SK-N-SH treated with all-trans-retinoic acid at 6 μM for 48 hours (cell line): ENCODE measurements at regions not wholly inside any gene's neighbourhood (a gene's known extent, or its start where the extent isn't known, plus 50 kb on each side); places are given as distances from the start of the nearest gene placed in this dataset.

Experiments
- ATAC-seq: fragments of 200-7000 bp; cut with Tn5 transposase; 3 replicates; pipeline ENCODE4 v1.9.1; 2020; ENCODE audit warnings: mild to moderate bottlenecking, moderate library complexity
- ARNTL ChIP-seq: fragments of 450-650 bp; formaldehyde crosslinking; IDR thresholded peaks from 2 replicates; pipeline ENCODE4 v1.5.0; 2020; ENCODE audit warnings: low read depth, mild to moderate bottlenecking, moderate library complexity, borderline replicate concordance
- CSDC2 ChIP-seq: fragments of 250-450 bp; sonication (Bioruptor Pico); IDR thresholded peaks from 2 replicates; pipeline ENCODE4 v1.5.0; 2020; ENCODE audit warnings: mild to moderate bottlenecking, moderate library complexity
- CSRNP3 ChIP-seq: fragments of 250-450 bp; sonication (Bioruptor Pico); IDR thresholded peaks from 2 replicates; pipeline ENCODE4 v1.5.1; 2021; ENCODE audit warnings: mild to moderate bottlenecking, moderate library complexity
- ESRRG ChIP-seq: fragments of 250-450 bp; sonication (Bioruptor Pico); IDR thresholded peaks from 2 replicates; pipeline ENCODE4 v1.6.1; 2021; ENCODE audit warnings: mild to moderate bottlenecking
- GLIS3 ChIP-seq: fragments of 250-450 bp; sonication (Bioruptor Pico); IDR thresholded peaks from 2 replicates; pipeline ENCODE4 v1.5.0; 2020; ENCODE audit warnings: mild to moderate bottlenecking, moderate library complexity
- ISL1 ChIP-seq: fragments of 250-450 bp; sonication (Bioruptor Pico); IDR thresholded peaks from 2 replicates; pipeline ENCODE4 v2.1.2; 2022; ENCODE audit warnings: mild to moderate bottlenecking, moderate library complexity
- OSR1 ChIP-seq: fragments of 250-450 bp; sonication (Bioruptor Pico); IDR thresholded peaks from 2 replicates; pipeline ENCODE4 v1.8.0; 2022; ENCODE audit warnings: moderate library complexity, mild to moderate bottlenecking, inconsistent platforms
- PATZ1 ChIP-seq: fragments of 250-450 bp; sonication (Bioruptor Pico); IDR thresholded peaks from 2 replicates; pipeline ENCODE4 v1.8.0; 2020; ENCODE audit warnings: mild to moderate bottlenecking, moderate library complexity, borderline replicate concordance
- POU6F1 ChIP-seq: fragments of 250-450 bp; sonication (Bioruptor Pico); IDR thresholded peaks from 2 replicates; pipeline ENCODE4 v1.8.0; 2021; ENCODE audit warnings: low read depth, mild to moderate bottlenecking, moderate library complexity, borderline replicate concordance
- PPARA ChIP-seq: fragments of 250-450 bp; sonication (Bioruptor Pico); IDR thresholded peaks from 2 replicates; pipeline ENCODE4 v1.5.0; 2020; ENCODE audit warnings: mild to moderate bottlenecking, borderline replicate concordance
- RARB ChIP-seq: fragments of 250-450 bp; sonication (Bioruptor Pico); IDR thresholded peaks from 2 replicates; pipeline ENCODE4 v1.8.0; 2021; ENCODE audit warnings: mild to moderate bottlenecking, moderate library complexity
- SNAI2 ChIP-seq: fragments of 250-450 bp; sonication (Bioruptor Pico); IDR thresholded peaks from 2 replicates; pipeline ENCODE4 v1.5.0; 2020; ENCODE audit warnings: mild to moderate bottlenecking, moderate library complexity
- TCF4 ChIP-seq: fragments of 250-450 bp; sonication (Bioruptor Pico); IDR thresholded peaks from 2 replicates; pipeline ENCODE4 v1.8.0; 2021; ENCODE audit warnings: mild to moderate bottlenecking, moderate library complexity, borderline replicate concordance
- TOX ChIP-seq: fragments of 250-450 bp; sonication (Bioruptor Pico); IDR thresholded peaks from 2 replicates; pipeline ENCODE4 v1.8.0; 2021; ENCODE audit warnings: mild to moderate bottlenecking, moderate library complexity, borderline replicate concordance
- TSHZ2 ChIP-seq: fragments of 250-450 bp; sonication (Bioruptor Pico); IDR thresholded peaks from 2 replicates; pipeline ENCODE4 v1.5.0; 2020; ENCODE audit warnings: mild to moderate bottlenecking, moderate library complexity
- ZC3H10 ChIP-seq: fragments of 250-450 bp; sonication (Bioruptor Pico); IDR thresholded peaks from 2 replicates; pipeline ENCODE4 v1.5.1; 2021; ENCODE audit warnings: mild to moderate bottlenecking, moderate library complexity
- ZFP3 ChIP-seq: fragments of 250-450 bp; sonication (Bioruptor Pico); IDR thresholded peaks from 2 replicates; pipeline ENCODE4 v1.5.0; 2020; ENCODE audit warnings: mild to moderate bottlenecking, moderate library complexity
- ZFP30 ChIP-seq: fragments of 450-650 bp; formaldehyde crosslinking; IDR thresholded peaks from 2 replicates; pipeline ENCODE4 v1.5.0; 2022; ENCODE audit warnings: mild to moderate bottlenecking, moderate library complexity
- ZNF565 ChIP-seq: fragments of 450-650 bp; formaldehyde crosslinking; conservative IDR thresholded peaks from 2 replicates; pipeline ENCODE4 v1.5.0; 2020; ENCODE audit warnings: low read depth, mild to moderate bottlenecking, moderate library complexity
- ZNF70 ChIP-seq: fragments of 450-650 bp; formaldehyde crosslinking; IDR thresholded peaks from 2 replicates; pipeline ENCODE4 v1.5.0; 2020; ENCODE audit warnings: mild to moderate bottlenecking, moderate library complexity
- ZNF8 ChIP-seq: fragments of 450-650 bp; formaldehyde crosslinking; IDR thresholded peaks from 2 replicates; pipeline ENCODE4 v1.5.0; 2020; ENCODE audit warnings: mild to moderate bottlenecking, moderate library complexity

GRCh38 chr17:79424471-79425185 is 186.2 kb downstream of the RBFOX3 start (continued):
- TF ChIP-seq POU6F1 (CRISPR knock-in tag) (no peak), ZFP3 (CRISPR knock-in tag) (no peak)

DNA sequence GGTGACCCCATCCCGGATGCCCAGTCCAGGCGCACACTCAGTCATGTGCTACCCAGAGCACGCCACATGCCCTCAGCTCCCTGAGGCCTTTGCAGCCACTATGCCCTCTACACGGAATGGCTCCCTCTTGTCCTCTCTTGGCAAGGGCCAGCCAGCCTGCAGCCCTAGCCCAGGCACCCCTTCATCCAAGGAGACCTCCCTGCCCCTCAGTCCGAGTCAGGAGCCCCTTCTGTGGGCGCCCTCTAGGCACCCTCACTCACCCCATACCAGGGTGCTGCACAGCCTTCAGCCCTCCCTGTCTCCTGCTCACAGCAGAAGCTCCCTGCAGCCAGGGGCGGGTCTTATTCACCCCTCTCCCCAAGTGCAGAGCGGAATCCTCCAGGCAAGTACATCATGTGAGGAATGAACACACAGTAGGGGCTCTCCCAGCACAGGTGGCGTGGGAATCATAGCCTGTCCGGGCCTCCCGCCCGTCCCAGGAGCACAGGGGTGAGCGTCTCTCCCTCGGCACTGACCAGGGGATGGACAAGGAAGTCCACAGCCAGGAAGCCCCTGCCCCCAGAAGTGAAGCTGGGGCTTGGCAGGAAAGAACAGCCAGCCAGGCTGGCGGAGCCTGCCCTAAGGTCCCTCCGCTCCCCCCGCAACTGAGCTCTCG is 186.9 kb downstream of the RBFOX3 start:
- TF ChIP-seq TSHZ2 (CRISPR knock-in tag) = no peak
- TF ChIP-seq CSDC2 = no peak
- no peak for TF ChIP-seq POU6F1 (CRISPR knock-in tag)
- TF ChIP-seq PPARA (CRISPR knock-in tag) = no peak
- TF ChIP-seq ZNF565 = no peak
- TF ChIP-seq SNAI2 = no peak
- no peak for ATAC-seq

DNA sequence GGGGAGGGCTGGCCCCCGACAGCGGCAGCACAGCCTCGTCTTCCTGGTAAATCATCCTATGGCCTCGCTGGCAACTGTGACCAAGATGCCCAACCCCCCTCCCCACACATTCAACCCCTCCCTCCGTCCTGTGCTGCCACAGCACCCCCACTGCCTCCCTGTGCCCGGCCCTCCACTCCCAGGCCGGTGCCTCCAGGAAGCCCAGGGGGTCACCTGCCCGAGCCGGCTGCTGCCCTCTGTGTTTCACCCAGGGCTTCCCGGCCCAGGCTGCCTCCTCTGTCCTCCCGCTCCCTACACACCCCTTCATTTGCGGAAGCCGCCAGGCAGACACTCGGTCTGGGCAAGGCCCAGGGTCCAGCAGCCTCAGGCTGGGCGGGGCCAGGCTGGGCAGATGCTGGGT is 188.6 kb downstream of the RBFOX3 start:
- no peak for ATAC-seq
- TF ChIP-seq ZNF8 (no peak), ESRRG (no peak), PATZ1 (no peak), TOX (no peak), GLIS3 (CRISPR knock-in tag) (no peak), ZNF565 (no peak), RARB (CRISPR knock-in tag) (no peak), SNAI2 (no peak), TCF4 (CRISPR knock-in tag) (no peak), ISL1 (no peak)

- no peak for ATAC-seq
- TF ChIP-seq SNAI2 (no peak), ZFP30 (no peak), ARNTL (CRISPR knock-in tag) (no peak), TSHZ2 (CRISPR knock-in tag) (no peak), ZNF70 (CRISPR knock-in tag) (no peak), ISL1 (no peak), ZNF565 (no peak), OSR1 (CRISPR knock-in tag) (no peak), ZC3H10 (CRISPR knock-in tag) (no peak), GLIS3 (CRISPR knock-in tag) (no peak), CSDC2 (no peak), CSRNP3 (CRISPR knock-in tag) (no peak)
These were observed 190.3 kb downstream of the RBFOX3 start for GRCh38 chr17:79420318-79421243.
